Liver (tissue), 8 donors: ENCODE measurements at regions not wholly inside any gene's neighbourhood (a gene's known extent, or its start where the extent isn't known, plus 50 kb on each side); places are given as distances from the start of the nearest gene placed in this dataset.

ENCODE experiments used
- DNase-seq: peaks from one replicate; pipeline ENCODE4 v3.0.0-alpha.2; 2017; ENCODE audit warnings: low spot score
- H3K27ac ChIP-seq, 2 donors: one replicate each; pipeline ENCODE4 v1.7.0; 2013; ENCODE audit warnings: inconsistent platforms in 2 of 2, low read length in 2 of 2, control low read depth in 1 of 2, low read depth in 1 of 2, mild to moderate bottlenecking in 1 of 2
- H3K27me3 ChIP-seq, 4 donors: one replicate each; pipeline versions ENCODE4 v1.6.1 to v1.7.0; 2013; ENCODE audit warnings: low read length in 3 of 4, inconsistent platforms in 1 of 4, mild to moderate bottlenecking in 1 of 4, moderate library complexity in 1 of 4; ENCODE audit not compliant: control insufficient read depth in 4 of 4, insufficient read depth in 4 of 4
- H3K36me3 ChIP-seq, 4 donors: one replicate each; pipeline versions ENCODE4 v1.6.1 to v1.7.0; 2013; ENCODE audit warnings: low read length in 3 of 4, mild to moderate bottlenecking in 3 of 4, low read depth in 1 of 4, moderate library complexity in 1 of 4; ENCODE audit not compliant: control insufficient read depth in 4 of 4, insufficient read depth in 3 of 4
- H3K4me1 ChIP-seq, 4 donors: one replicate each; pipeline versions ENCODE4 v1.6.1 to v1.7.0; 2013; ENCODE audit warnings: low read length in 3 of 4, mild to moderate bottlenecking in 3 of 4, moderate library complexity in 1 of 4; ENCODE audit not compliant: control insufficient read depth in 4 of 4, insufficient read depth in 4 of 4
- H3K4me3 ChIP-seq, 3 donors: one replicate each; pipeline versions ENCODE4 v1.6.1 to v1.7.0; 2013; ENCODE audit warnings: low read length in 3 of 3, control low read depth in 1 of 3, low read depth in 1 of 3, mild to moderate bottlenecking in 1 of 3
- H3K9ac ChIP-seq, 2 donors: one replicate each; pipeline ENCODE4 v1.7.0; 2013; ENCODE audit warnings: low read length in 2 of 2, mild to moderate bottlenecking in 2 of 2, moderate library complexity in 2 of 2, control low read depth in 1 of 2, low read depth in 1 of 2
- H3K9me3 ChIP-seq, 4 donors: one replicate each; pipeline versions ENCODE4 v1.6.1 to v1.7.0; 2013; ENCODE audit warnings: low read length in 3 of 4; ENCODE audit not compliant: control insufficient read depth in 4 of 4
- ATF3 ChIP-seq: IDR thresholded peaks from 2 replicates; pipeline ENCODE4 v1.6.1; 2016; ENCODE audit warnings: antibody characterized with exemption
- CTCF ChIP-seq: fragments of 150-350 bp; IDR thresholded peaks from 2 replicates; pipeline ENCODE4 v1.5.1; 2017; ENCODE audit warnings: improper control_type of control experiment, low read depth, low read length; ENCODE audit not compliant: missing input control
- EGR1 ChIP-seq, 2 donors: IDR thresholded peaks; 2 replicates each; pipeline ENCODE4 v1.6.1; 2016 to 2018; ENCODE audit warnings: antibody characterized with exemption in 2 of 2, low read depth in 2 of 2
- FOXA1 ChIP-seq: IDR thresholded peaks from 2 replicates; pipeline ENCODE4 v1.6.1; 2016; ENCODE audit warnings: antibody characterized with exemption
- FOXA2 ChIP-seq: IDR thresholded peaks from 2 replicates; pipeline ENCODE4 v1.6.1; 2016; ENCODE audit warnings: antibody characterized with exemption
- GABPA ChIP-seq, 2 donors: IDR thresholded peaks in 1 of 2; conservative IDR thresholded peaks in 1 of 2; 2 replicates each; pipeline ENCODE4 v1.6.1; 2016; ENCODE audit warnings: antibody characterized with exemption in 2 of 2, mild to moderate bottlenecking in 1 of 2, moderate library complexity in 1 of 2
- HNF4A ChIP-seq, 2 donors: conservative IDR thresholded peaks; 2 replicates each; pipeline ENCODE4 v1.6.1; 2016; ENCODE audit warnings: antibody characterized with exemption in 2 of 2, mild to moderate bottlenecking in 2 of 2
- HNF4G ChIP-seq: IDR thresholded peaks from 2 replicates; pipeline ENCODE4 v1.6.1; 2016; ENCODE audit warnings: antibody characterized with exemption
- JUND ChIP-seq, 2 donors: IDR thresholded peaks; 2 replicates each; pipeline ENCODE4 v1.6.1; 2016; ENCODE audit warnings: antibody characterized with exemption in 2 of 2
- NR2F2 ChIP-seq: IDR thresholded peaks from 2 replicates; pipeline ENCODE4 v1.6.1; 2016; ENCODE audit warnings: antibody characterized with exemption
- RAD21 ChIP-seq, 2 donors: IDR thresholded peaks; 2 replicates each; pipeline ENCODE4 v1.6.1; 2016; ENCODE audit warnings: antibody characterized with exemption in 2 of 2, mild to moderate bottlenecking in 2 of 2
- REST ChIP-seq: IDR thresholded peaks from 2 replicates; pipeline ENCODE4 v1.6.1; 2016; ENCODE audit warnings: antibody characterized with exemption, mild to moderate bottlenecking
- RXRA ChIP-seq, 2 donors: IDR thresholded peaks; 2 replicates each; pipeline ENCODE4 v1.6.1; 2017 to 2018; ENCODE audit warnings: antibody characterized with exemption in 2 of 2, mild to moderate bottlenecking in 1 of 2
- SP1 ChIP-seq: IDR thresholded peaks from 2 replicates; pipeline ENCODE4 v1.6.1; 2018; ENCODE audit warnings: antibody characterized with exemption, mild to moderate bottlenecking
- TAF1 ChIP-seq: conservative IDR thresholded peaks from 2 replicates; pipeline ENCODE4 v1.6.1; 2016; ENCODE audit warnings: antibody characterized with exemption, mild to moderate bottlenecking
- YY1 ChIP-seq: IDR thresholded peaks from 2 replicates; pipeline ENCODE4 v1.6.1; 2016; ENCODE audit warnings: antibody characterized with exemption, mild to moderate bottlenecking
- WGBS: extraction: QIAGEN DNeasy Blood & Tissue Kit; methylation state at CpG from one replicate; pipeline ENCODE4 v1.1.7; 2013; 5-methylcytosine and 5-hydroxymethylcytosine counted together
- TF ChIP-seq, protein P1 (sequence below): IDR thresholded peaks from 2 replicates; pipeline ENCODE4 v1.6.1; 2016; ENCODE audit warnings: antibody characterized with exemption
- TF ChIP-seq, protein P2 (sequence below): IDR thresholded peaks from 2 replicates; pipeline ENCODE4 v1.6.1; 2016; ENCODE audit warnings: antibody characterized with exemption
- donor health status: healthy.
- donor health status: healthy.
- donor health status: healthy.
- donor health status: healthy.
- donor health status: healthy.

GRCh38 chr4:177945268-177945667 lies 503.0 kb upstream of the AGA start:
- Histone ChIP-seq H3K27me3 (no peaks in the 10 kb centered on the region), H3K36me3 (no peaks in the 10 kb centered on the region), H3K9me3 (no peaks in the 10 kb centered on the region), H3K9ac (no peak overlapping the region), H3K27ac (no peak overlapping the region), H3K4me1 (no peaks in the 10 kb centered on the region), H3K4me3 (no peak overlapping the region)
- 29% methylated on average over 2 of the region's 2 CpGs for WGBS
- DNase-seq: no peak
- TF ChIP-seq, protein P1, sequence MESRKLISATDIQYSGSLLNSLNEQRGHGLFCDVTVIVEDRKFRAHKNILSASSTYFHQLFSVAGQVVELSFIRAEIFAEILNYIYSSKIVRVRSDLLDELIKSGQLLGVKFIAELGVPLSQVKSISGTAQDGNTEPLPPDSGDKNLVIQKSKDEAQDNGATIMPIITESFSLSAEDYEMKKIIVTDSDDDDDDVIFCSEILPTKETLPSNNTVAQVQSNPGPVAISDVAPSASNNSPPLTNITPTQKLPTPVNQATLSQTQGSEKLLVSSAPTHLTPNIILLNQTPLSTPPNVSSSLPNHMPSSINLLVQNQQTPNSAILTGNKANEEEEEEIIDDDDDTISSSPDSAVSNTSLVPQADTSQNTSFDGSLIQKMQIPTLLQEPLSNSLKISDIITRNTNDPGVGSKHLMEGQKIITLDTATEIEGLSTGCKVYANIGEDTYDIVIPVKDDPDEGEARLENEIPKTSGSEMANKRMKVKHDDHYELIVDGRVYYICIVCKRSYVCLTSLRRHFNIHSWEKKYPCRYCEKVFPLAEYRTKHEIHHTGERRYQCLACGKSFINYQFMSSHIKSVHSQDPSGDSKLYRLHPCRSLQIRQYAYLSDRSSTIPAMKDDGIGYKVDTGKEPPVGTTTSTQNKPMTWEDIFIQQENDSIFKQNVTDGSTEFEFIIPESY: no peak
- no peak for TF ChIP-seq REST
- TF ChIP-seq EGR1 (IDR thresholded peaks at IDR 0.05; ENCODE audit: low read depth in 2 of 2): no peak

GRCh38 chr4:177947607-177948006 lies 505.4 kb upstream of the AGA start:
- no peak overlapping the region for H3K9ac ChIP-seq
- no peak overlapping the region for H3K4me3 ChIP-seq
- H3K27me3 ChIP-seq: no peaks in the 10 kb centered on the region
- no peaks in the 10 kb centered on the region for H3K36me3 ChIP-seq
- no peaks in the 10 kb centered on the region for H3K9me3 ChIP-seq
- no peaks in the 10 kb centered on the region for H3K4me1 ChIP-seq
- DNase-seq: no peak
- WGBS: 94% methylated on average over 1 of the region's 1 CpG
- TF ChIP-seq RAD21 (IDR thresholded peaks at IDR 0.05) (no peak), HNF4G (no peak), GABPA (IDR thresholded peaks at IDR 0.05 in 1 of 2, conservative IDR thresholded peaks at IDR 0.05 in 1 of 2) (no peak), YY1 (no peak), RXRA (IDR thresholded peaks at IDR 0.05) (no peak), FOXA2 (no peak), NR2F2 (no peak), SP1 (no peak), JUND (IDR thresholded peaks at IDR 0.05) (no peak), FOXA1 (no peak), TAF1 (no peak), HNF4A (conservative IDR thresholded peaks at IDR 0.05) (no peak), REST (no peak), CTCF (no peak), ATF3 (no peak), EGR1 (IDR thresholded peaks at IDR 0.05; ENCODE audit: low read depth in 2 of 2) (no peak)
- TF ChIP-seq, protein P2, sequence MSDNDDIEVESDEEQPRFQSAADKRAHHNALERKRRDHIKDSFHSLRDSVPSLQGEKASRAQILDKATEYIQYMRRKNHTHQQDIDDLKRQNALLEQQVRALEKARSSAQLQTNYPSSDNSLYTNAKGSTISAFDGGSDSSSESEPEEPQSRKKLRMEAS: no peak
- TF ChIP-seq, protein P1: no peak
- no peak overlapping the region for H3K27ac ChIP-seq
